ENCODE measurements at regions not wholly inside any gene's neighbourhood (a gene's known extent, or its start where the extent isn't known, plus 50 kb on each side); places are given as distances from the start of the nearest gene placed in this dataset.

- TF ChIP-seq CTCF (IDR thresholded peaks at IDR 0.05) (no peak), POLR2A (IDR thresholded peaks at IDR 0.05) (no peak), EP300 (IDR thresholded peaks at IDR 0.05) (no peak), POLR2AphosphoS5 (IDR thresholded peaks at IDR 0.05) (no peak)
Observed at GRCh38 chr2:223306371-223306770, 254.4 kb downstream of the KCNE4 start.
